ENCODE measurements at regions not wholly inside any gene's neighbourhood (a gene's known extent, or its start where the extent isn't known, plus 50 kb on each side); places are given as distances from the start of the nearest gene placed in this dataset.

DNA sequence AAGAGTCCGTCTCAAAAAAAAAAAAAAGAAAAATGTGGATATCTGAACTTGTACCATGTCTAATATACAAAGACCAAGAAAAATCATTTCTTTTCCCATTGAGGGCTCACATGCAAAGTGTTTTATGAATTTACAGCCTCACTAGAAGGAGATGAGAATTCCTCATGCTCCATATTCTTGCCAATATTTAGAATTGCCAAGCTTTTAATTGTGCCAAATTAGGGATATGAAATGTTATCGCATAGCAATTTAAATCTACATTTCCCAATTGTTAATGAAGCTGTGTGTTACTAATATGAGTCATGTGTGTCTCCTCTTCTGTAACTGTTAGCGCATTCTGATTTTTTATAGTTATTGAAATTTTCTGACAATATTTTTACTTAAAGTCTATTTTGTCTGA lies 63.0 kb upstream of the CRYM start:
- dilution Hi-C loops (cut with HindIII; ENCODE audit: low sequenced_read_pairs, unreplicated experiment): no loop called here
- POLR2A ChIA-PET (ENCODE audit: unreplicated experiment): no interaction called here

More for the DNA sequence above, 63.0 kb upstream of the CRYM start:
- TF ChIP-seq, protein P1, sequence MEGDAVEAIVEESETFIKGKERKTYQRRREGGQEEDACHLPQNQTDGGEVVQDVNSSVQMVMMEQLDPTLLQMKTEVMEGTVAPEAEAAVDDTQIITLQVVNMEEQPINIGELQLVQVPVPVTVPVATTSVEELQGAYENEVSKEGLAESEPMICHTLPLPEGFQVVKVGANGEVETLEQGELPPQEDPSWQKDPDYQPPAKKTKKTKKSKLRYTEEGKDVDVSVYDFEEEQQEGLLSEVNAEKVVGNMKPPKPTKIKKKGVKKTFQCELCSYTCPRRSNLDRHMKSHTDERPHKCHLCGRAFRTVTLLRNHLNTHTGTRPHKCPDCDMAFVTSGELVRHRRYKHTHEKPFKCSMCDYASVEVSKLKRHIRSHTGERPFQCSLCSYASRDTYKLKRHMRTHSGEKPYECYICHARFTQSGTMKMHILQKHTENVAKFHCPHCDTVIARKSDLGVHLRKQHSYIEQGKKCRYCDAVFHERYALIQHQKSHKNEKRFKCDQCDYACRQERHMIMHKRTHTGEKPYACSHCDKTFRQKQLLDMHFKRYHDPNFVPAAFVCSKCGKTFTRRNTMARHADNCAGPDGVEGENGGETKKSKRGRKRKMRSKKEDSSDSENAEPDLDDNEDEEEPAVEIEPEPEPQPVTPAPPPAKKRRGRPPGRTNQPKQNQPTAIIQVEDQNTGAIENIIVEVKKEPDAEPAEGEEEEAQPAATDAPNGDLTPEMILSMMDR (conservative IDR thresholded peaks at IDR 0.05; ENCODE audit: low read depth, low read length): no peak
- TF ChIP-seq SMC3 (IDR thresholded peaks at IDR 0.05; ENCODE audit: low read depth, low read length): no peak
- no peak for TF ChIP-seq FOS (IDR thresholded peaks at IDR 0.05; ENCODE audit: low read depth, low read length)
- no peak for TF ChIP-seq POLR2A (IDR thresholded peaks at IDR 0.05; ENCODE audit: low read depth, low read length)
- TF ChIP-seq, protein P2, sequence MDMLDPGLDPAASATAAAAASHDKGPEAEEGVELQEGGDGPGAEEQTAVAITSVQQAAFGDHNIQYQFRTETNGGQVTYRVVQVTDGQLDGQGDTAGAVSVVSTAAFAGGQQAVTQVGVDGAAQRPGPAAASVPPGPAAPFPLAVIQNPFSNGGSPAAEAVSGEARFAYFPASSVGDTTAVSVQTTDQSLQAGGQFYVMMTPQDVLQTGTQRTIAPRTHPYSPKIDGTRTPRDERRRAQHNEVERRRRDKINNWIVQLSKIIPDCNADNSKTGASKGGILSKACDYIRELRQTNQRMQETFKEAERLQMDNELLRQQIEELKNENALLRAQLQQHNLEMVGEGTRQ (IDR thresholded peaks at IDR 0.05; ENCODE audit: low read depth, low read length): no peak
- no peak for TF ChIP-seq RAD21 (IDR thresholded peaks at IDR 0.05; ENCODE audit: low read length)
- TF ChIP-seq, protein P3, sequence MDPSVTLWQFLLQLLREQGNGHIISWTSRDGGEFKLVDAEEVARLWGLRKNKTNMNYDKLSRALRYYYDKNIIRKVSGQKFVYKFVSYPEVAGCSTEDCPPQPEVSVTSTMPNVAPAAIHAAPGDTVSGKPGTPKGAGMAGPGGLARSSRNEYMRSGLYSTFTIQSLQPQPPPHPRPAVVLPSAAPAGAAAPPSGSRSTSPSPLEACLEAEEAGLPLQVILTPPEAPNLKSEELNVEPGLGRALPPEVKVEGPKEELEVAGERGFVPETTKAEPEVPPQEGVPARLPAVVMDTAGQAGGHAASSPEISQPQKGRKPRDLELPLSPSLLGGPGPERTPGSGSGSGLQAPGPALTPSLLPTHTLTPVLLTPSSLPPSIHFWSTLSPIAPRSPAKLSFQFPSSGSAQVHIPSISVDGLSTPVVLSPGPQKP (IDR thresholded peaks at IDR 0.05; ENCODE audit: borderline replicate concordance, low read depth, low read length): no peak
- TF ChIP-seq RFX5 (IDR thresholded peaks at IDR 0.05; ENCODE audit: low read depth, low read length): no peak
- no peak for TF ChIP-seq RCOR1 (IDR thresholded peaks at IDR 0.05; ENCODE audit: insufficient replicate concordance, low read length)
- no peak for TF ChIP-seq NFE2L2 (IDR thresholded peaks at IDR 0.05; ENCODE audit: low read depth, low read length)
- TF ChIP-seq CEBPB (IDR thresholded peaks at IDR 0.05; ENCODE audit: low read depth, low read length): no peak
- no peak for TF ChIP-seq MAFK (IDR thresholded peaks at IDR 0.05; ENCODE audit: low read depth, low read length)
- TF ChIP-seq MXI1 (IDR thresholded peaks at IDR 0.05; ENCODE audit: borderline replicate concordance, low read depth, low read length): no peak
- TF ChIP-seq BHLHE40 (IDR thresholded peaks at IDR 0.05; ENCODE audit: low read depth, low read length): no peak
- no peak for TF ChIP-seq MAZ (IDR thresholded peaks at IDR 0.05; ENCODE audit: borderline replicate concordance, low read depth, low read length)
- TF ChIP-seq CHD1 (IDR thresholded peaks at IDR 0.05; ENCODE audit: low read depth, low read length): no peak
- no peak overlapping the region for H3K4me2 ChIP-seq (ENCODE audit: low read depth, low read length)
- no peak overlapping the region for H3K14ac ChIP-seq (replicated peaks; ENCODE audit: low read depth, low read length)
- no peaks in the 10 kb centered on the region for H3K27me3 ChIP-seq (ENCODE audit: control insufficient read depth, insufficient read depth, low read length)
- H3K9me3 ChIP-seq (ENCODE audit: control insufficient read depth, insufficient read depth, low read length): no peaks in the 10 kb centered on the region
- no peak overlapping the region for H3K56ac ChIP-seq (ENCODE audit: extremely low read depth, insufficient read depth, low read length)
- no peaks in the 10 kb centered on the region for H4K20me1 ChIP-seq (ENCODE audit: insufficient read depth, low read length)
- no peaks in the 10 kb centered on the region for H3K4me1 ChIP-seq (ENCODE audit: control insufficient read depth, insufficient read depth, low read length)
- ATAC-seq (ENCODE audit: low read depth) (no peak), DNase-seq (no peak)
- H3K9me1 ChIP-seq (ENCODE audit: insufficient read depth, low read length): no peaks in the 10 kb centered on the region
- no peak overlapping the region for H2BK15ac ChIP-seq (ENCODE audit: low read depth, low read length)
- H2AK9ac ChIP-seq (replicated peaks; ENCODE audit: low read depth, low read length, poor library complexity): no peak overlapping the region
- intact Hi-C loops (cut with micrococcal nuclease): no loop called here
- H2BK20ac ChIP-seq (ENCODE audit: low read depth, low read length): no peak overlapping the region
- no peak overlapping the region for H3K4ac ChIP-seq (ENCODE audit: low read depth, low read length)
- H2AK5ac ChIP-seq (ENCODE audit: low read depth, low read length): no peak overlapping the region
- CTCF ChIA-PET: no interaction called here
- H4K5ac ChIP-seq (ENCODE audit: low read depth, low read length): no peak overlapping the region
- H3K18ac ChIP-seq (ENCODE audit: low read depth, low read length): no peak overlapping the region
- H4K91ac ChIP-seq (ENCODE audit: insufficient read depth, low read depth, low read length): no peak overlapping the region
- no TSS peak for BruUV-seq (replicated peaks)
- in situ Hi-C loops (cut with MboI; ENCODE audit: low sequenced_read_pairs): no loop called here
- H3K9ac ChIP-seq (ENCODE audit: low read depth, low read length): no peak overlapping the region
- no peak overlapping the region for H3K23ac ChIP-seq (ENCODE audit: low read depth, low read length)
- H2BK5ac ChIP-seq (ENCODE audit: low read depth, low read length, poor library complexity, severe bottlenecking): no peak overlapping the region
- no peak overlapping the region for H2BK120ac ChIP-seq (ENCODE audit: low read depth, low read length)
- H3K4me3 ChIP-seq (ENCODE audit: insufficient read depth, low read depth, low read length): no peak overlapping the region
- no peak overlapping the region for H3K27ac ChIP-seq (ENCODE audit: insufficient read depth, low read length)
- WGBS, 2 experiments (ENCODE audit: extremely low coverage in 2 of 2, insufficient read length in 1 of 2): no CpG with 5 or more reads among the region's 3 CpGs
- no peak overlapping the region for H4K8ac ChIP-seq (ENCODE audit: low read depth in 2 of 2, low read length in 2 of 2)
- no peaks in the 10 kb centered on the region for H3K79me1 ChIP-seq (ENCODE audit: low read depth in 1 of 2, low read length in 2 of 2)
- no peak overlapping the region for H2AFZ ChIP-seq (replicated peaks; ENCODE audit: low read length, poor library complexity)
- no peaks in the 10 kb centered on the region for H3K36me3 ChIP-seq (ENCODE audit: control insufficient read depth, insufficient read depth, low read length)
